NCI-H2196 treated with DMSO at 0.1 percent for 48 hours (cell line): ENCODE measurements at regions not wholly inside any gene's neighbourhood (a gene's known extent, or its start where the extent isn't known, plus 50 kb on each side); places are given as distances from the start of the nearest gene placed in this dataset.

Source experiments
- DNase-seq: peaks from one replicate; lab custom pipeline; 2025; ENCODE audit not compliant: unreplicated experiment; lab: John Stamatoyannopoulos, UW

DNA sequence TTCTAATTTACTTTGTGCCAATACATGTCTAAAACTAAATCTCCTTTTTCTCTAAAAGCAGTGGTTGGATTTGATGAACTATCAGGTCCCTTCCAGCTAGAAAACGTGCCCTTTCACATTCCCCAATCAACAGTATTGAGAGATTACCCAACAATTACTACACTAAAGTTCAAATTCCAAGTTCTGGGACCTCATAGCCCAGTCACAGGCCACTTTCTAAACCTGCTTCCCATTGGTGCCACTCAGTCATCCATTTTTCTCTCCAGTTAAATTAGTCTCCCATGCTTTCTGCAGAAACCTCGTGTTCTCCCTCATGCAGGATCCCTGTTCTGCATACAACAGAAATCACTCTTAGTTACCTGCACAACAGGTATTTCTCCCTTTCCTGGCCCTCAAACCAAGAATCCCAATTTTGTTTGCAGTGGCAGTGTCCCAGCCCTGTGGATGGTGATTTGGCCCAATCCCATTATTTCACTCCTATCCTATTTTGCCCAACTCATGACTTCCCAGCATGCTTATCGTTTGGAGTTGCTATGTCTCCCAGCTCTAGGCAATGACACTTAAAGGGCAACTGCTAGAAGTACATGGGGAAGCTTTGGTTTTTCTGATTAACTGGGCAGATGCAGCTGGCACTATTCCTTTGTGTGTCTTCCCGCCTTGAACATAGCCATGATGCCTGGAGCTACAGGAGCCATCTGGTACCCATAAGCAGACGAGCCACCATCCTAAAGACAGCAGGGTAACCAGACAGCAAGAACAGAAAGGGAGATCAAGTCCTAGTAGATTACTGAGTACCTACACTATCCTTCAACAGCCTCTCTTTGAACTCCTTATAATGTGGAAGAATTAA lies 224.2 kb downstream of the MINAR1 start:
- DNase-seq: no peak

DNA sequence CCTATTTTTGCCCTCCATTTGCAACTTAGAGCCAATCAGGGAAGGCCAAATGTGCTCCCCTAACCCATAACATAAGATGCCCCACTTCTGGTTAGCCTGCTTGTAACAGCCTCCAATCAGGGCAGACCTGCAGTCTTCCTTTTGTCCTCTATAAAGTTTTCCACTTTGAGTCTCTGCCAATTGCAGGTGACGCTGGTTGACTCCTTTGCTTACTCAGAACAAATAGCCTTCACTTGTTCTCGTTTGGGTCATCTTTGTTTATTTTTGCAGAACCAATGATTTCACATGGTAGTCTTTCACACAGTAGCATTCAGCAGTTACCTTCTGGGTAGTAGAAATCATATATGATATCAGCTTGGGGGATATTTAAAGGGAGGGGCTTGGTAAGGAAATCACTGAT lies 225.6 kb downstream of the MINAR1 start:
- DNase-seq: no peak

DNA sequence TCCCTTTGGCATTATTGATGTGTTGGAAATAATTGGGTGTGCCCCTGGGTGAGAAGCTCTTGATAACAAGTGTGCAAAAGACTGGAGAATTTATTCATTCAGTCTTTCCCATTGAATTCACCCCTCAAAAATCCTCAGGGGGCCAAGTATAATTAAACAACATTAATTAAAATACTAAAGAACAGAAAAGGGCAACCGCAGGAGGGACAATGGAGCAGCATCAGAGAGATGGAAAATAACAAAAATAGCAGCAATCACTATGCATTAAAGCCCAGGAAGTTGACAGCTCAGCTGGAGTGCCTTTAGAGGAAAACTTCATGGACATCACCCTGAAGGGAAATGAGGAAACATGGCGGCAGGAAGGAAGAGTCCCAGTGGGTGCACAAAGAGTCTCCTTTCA lies 227.6 kb downstream of the MINAR1 start:
- no peak for DNase-seq

DNA sequence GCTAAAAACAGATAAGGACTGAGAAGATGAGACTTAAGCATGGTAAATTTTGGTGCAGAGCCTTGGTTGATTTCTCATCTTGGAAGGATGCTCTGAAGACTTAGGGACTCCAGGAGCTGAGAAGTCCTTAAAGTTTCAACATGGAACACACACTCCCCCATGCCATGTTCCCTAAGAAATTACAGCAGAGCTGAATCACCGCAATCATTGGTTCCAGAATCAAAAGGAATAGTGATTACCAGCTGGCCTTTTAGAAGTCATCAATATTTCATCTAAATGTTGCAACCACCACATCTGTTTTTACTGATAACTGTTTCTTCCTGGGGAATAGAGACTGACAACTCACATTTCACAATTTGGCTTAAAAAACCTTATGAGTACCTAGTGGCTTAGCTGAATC lies 229.3 kb downstream of the MINAR1 start:
- no peak for DNase-seq

DNA sequence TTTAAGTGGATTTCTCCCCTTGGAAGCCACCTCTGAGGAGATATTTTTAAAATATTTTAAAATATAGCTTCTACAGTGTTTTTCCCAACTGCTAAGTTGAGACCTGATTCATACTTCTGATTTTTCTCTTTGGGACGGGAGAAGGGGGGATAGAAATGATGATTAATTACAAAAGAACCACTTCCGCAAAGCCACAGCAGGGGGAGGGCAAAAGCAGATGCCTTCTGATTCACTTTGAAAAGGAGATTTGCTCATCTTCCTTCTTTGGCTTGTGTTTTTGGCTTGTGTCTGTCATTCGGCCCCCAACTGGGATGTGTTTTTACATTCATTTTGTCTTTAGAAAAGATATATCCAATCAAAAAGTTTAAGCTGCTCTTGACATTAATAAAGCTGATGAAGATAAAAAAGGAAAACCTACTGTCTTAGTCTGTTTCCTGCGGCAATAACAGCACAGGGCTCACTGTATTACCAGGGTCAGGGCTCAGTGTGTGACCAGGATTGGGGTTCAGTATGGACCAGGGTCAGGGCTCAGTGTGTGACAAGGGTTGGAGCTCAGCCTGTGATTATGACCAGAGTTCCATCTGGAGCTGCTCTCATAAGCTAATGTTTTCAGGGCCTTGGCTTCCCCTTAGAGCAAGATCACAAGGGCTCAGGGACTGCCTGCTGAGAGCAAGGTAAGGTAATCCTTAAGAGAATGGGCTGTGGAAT lies 223.2 kb downstream of the MTHFS start:
- DNase-seq: no peak

DNA sequence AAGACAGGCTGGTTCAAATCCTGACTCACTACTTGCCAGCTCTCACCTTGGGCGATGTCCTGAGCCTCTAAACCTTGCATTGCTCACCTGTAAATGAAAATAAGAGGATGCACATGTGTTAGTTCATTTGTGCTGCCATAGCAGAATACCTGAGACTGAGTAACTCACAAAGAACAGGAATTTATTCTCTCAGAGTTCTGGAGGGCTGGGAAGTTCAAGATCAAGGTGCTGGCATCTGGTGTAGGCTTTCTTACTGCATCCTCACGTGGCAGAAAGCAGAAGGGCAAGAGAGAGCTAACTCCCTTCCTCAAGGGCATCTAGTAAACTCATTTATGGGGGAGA lies 222.7 kb downstream of the MTHFS start:
- DNase-seq: no peak

DNA sequence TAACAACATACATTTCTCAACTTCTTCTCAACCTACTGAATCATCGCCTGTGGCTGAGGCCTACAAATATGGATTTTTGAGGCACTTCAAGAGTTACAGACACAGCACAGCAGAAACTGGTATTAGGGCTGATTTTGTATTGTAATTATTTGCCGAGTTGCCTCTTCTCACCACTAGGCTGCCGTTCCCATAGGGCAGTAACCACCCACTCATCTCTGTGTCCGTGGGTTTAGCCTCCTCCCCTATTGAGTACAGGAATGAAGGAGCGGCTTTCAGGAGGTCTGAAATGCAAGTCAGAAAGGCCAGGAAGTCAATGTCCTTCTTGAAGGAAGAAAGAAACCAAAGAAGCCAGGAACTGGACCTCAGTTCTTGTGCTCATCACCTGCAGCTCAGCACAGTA lies 220.8 kb downstream of the MTHFS start:
- DNase-seq: no peak

DNA sequence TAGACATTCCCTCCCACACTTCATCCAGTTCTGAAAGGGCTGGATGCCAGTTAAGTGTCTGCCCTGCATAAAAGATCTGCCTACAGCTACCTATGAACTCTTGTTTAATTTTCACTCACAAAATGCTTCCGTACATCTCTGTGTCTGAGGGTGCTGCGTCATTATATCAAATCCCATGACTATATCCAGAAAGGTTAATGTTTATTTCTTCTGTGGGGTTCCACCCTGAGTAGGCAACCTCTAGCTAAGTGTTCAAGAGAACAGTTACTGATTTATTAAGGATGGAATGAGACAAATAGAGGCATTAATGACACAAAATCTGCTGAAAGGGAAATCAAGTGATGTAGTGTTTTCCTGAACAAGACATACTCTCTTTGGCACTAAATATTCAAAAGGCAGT lies 220.2 kb downstream of the MTHFS start:
- DNase-seq: no peak

DNA sequence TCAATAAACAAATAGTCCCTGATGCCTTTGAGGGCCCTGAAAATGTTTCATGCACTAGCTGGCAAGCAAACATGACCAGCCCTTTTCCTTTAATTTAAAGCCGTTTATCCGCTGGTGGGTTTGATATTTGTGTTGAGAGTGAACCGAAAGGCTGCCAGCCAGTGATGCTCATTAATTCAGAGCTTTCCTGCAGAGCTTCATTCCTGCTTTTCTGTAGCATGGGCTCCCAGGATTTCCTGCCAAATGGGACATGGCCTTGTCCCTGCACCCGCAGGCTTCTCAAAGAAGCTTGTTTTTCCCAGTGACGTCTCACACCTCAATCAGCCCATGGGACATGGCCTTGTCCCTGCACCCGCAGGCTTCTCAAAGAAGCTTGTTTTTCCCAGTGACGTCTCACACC lies 219.6 kb downstream of the MTHFS start:
- DNase-seq: no peak

DNA sequence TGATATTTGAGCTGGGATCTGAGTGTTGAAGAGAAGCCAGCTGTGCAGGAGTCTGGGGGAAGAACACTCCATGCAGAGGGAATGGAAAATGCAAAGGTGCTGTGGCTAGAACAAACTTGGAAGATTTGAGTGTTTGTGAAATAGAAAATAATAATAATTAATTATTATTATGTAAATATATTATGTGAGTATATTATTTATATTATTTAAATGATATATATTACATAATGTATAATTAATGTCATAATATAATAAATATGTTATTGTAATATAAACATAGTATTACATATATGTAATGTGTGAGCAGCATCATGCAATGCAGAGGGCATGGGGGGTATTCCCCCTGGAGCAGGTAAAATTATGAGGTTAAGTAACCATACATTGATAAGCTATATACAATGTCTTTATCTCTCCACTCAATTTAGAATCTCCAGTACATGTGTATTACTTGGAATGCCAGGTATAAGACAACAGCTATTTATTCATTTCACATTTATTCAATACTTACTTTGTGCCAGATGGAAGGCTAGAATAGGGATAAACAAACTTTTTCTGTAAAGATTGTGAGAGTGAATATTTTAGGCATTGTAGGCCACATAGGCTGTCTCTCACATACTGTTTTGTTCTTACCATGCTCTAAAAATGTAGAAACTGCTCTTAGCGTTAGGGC lies 218.6 kb downstream of the MTHFS start:
- DNase-seq: no peak

DNA sequence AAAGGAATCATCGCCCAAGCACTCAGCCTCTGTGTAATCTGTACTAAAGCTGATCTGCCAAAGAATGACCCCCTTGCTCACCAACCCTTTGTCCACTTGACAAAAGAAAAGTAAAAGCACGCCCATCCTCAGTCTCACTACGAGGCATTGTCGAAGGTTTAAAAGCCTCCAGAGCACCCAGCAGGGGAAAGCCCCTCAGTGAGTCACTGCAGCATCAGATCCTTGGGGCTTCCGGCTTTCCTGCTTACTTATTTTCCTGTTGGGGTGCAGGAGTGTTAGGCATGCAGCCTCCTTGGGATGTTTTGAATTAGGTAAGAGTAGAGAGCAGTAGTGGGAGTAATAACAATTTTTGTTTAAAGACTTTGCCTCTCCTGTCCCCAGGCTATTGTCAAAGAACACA lies 216.1 kb downstream of the MTHFS start:
- no peak for DNase-seq

DNA sequence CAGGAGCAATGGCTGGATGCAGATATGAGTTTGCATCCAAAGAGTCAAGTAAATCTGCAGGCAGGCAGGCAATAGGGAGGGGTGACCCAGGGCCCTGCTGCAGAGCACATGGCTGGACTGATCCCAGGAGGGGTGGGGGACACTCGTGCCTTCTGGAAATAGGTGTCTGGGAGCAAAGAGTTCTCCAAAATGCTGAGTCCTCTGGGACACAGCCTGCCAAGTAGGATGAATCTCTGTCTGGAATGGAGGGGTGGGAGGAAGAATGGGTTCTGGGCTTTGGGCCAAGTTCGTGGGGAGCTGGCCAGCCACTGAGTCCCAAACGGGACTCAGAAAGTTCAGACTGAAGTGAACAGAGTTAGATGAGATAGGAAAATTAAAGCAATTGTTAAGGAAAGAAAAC lies 214.5 kb downstream of the MTHFS start:
- DNase-seq: no peak

DNA sequence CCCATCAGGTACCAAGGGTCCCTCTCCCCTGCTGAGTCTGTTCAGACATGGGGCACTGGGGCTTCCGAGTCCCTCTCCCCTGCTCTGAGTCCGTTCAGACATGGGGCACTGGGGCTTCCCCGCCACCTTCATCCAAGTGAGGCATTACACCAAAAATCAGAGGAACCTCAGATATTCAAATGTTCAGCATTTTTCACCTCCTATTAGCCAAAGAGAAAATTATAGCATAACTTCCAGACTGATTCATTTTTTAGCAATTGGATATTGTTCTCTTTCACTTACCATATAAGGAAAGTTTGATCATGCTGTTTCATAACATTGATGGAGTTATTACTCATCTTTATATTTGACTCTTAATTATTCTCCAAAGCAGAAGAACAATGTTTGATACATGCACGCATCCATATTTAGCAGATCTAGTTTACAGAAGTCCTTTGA lies 213.9 kb downstream of the MTHFS start:
- DNase-seq: no peak

DNA sequence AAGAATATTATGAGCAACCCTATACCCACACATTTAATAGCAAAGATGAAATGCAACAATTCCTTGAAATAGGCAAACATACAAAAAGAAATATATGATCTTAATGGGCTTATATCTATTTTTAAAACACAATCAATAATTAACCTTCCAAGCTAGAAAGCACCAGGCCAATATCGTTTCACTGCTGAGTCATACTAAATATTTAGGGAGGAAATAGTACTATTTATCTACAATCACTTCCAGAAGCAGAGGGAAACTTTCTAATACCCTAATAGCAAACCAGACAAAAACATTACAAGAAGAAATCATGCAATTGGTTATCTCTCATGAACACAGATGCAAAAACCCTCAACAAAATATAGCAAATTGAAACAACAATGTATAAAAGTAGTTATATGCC lies 207.8 kb downstream of the MTHFS start:
- DNase-seq: no peak

DNA sequence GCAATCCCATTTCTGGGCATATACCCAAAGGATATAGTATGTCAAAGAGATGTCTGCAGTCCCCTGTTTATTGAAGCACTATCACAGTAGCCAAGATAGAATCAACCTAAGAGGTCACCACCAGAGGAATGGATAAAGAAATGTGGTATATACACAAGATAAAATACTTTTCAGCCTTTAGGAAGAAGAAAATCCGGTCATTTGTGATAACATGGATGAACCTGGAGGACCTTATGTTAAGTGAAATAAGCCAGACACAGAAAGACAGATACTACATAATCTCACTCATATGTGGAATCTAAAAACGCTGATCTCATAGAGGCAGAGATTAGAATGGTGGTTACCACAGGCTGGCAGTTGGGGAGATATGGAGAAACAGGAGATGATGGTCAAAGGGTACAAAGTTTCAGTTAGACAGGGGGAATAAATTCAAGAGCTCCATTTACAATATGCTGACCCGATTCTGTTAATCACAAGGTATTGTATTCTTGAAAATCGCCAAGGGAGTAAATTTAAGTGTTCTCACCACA lies 195.8 kb downstream of the MTHFS start:
- no peak for DNase-seq

DNA sequence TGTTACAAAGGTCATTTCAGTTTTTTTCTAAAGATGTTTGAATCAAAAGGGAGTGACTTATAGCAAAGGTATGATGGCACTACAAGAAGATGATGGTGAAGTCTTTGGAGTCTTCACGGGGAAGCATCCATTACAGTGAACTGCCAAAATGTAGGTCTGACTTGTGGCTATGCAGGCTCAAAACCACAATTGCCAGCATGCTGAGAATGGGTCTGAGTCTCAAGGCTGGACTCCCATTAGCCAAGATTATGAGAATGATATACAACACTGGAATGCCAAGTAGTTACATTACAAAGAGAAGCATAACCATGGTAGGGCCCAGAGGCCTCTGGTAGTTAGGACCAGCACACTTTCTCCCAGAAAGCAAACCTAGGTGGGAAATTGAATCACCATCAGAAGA lies 194.2 kb downstream of the MTHFS start:
- no peak for DNase-seq

DNA sequence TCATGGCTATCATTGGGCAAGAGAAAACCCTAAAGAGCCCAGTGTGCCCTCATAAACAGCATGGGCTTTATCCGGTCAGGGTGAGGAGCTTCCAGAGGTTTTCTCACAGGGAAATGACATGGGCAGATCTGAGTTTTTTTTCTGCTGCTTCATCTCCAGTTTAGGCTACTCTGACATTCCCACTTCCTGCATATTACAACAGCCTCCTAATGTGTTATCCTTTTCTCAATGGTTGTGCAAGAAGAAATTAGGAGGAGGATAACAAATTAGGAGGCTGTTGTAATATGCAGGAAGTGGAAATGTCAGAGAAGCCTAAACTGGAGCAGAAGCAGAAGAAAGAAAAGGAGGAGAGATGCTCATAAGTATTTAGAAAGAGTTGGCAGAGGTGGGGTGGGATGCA lies 175.6 kb downstream of the MTHFS start:
- DNase-seq: no peak

DNA sequence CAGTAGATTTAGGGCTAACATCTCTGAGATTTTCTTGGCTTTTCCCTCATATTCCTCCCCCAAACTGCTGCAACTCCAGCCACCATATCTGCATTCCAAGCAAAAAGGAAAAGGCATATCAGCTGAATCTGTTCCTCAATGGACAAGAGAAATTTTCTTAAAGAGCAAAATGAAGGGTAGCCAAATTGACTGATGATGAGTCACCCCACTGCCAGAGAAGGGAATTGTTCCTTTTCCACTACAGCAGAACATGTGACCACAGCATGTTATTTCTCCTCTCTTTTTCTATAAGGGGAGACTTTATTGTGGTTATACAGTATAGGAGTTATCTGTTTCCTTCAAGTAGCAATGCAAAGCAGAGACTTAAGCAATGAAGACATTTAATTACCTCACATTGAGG lies 172.5 kb downstream of the MTHFS start:
- DNase-seq: no peak

DNA sequence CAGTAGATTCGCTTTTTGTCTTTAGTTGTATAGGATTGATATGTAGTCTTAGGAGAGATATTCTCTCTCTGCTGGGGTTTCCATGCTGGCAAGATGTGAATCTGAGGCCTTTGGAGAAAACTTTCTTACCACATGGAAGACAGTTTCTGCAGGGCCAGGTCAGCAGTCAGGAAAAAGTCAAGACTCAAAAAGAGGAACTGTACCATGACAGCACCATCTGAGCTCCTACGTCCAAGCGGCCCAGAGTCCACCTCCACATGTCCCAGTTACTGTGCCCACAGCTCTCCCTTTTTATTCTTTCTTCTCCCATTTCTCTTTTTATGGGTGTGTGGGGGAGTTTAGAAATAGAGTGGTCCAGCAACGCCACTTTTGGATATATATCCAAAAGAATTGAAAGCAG lies 172.0 kb downstream of the MTHFS start:
- DNase-seq: no peak

DNA sequence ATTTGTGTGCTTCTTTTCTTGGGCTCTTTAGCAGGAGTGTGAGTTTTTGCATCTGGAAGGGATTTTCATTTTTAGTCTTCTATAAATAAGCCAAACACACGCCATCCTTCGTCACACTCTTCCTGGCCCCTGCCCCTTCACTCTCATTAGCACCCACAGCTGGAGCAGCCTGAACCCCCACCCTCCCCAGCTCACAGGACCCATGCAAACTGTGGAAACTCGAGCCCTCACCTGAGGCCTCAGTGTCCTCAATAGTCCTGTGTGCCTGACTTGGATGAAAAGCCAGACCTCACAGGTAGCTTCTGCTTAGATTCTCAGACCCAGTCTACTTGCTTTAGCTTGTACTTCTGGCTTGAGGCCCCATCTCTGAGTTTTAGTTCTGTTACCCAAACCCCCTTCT lies 167.9 kb downstream of the MTHFS start:
- no peak for DNase-seq

DNA sequence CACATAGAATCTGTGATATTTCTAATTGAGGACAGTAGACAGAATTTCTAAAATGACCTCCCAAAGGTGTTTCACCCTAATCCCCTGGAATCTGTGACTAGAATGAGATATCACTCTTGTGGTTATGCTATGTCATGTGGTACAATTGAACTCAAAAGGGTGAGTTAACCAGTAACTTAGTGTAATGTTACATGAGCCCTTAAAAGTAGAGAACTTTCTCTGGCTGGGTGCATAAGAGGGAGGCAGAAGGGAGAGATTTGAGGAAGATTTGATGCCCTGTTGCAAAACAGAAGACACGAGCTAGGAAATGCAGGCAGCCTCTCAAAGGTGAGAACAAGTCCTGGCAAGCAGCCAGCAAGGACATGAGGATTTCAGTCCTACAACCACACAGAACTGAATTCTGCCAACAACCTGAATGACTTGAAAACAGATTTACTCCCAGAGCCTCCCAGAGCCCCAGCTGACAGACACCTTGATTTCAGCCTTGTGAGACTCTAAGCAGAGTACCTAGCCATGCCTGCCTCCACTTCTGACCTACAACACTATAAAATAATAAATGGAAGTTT lies 160.3 kb downstream of the MTHFS start:
- DNase-seq: no peak

DNA sequence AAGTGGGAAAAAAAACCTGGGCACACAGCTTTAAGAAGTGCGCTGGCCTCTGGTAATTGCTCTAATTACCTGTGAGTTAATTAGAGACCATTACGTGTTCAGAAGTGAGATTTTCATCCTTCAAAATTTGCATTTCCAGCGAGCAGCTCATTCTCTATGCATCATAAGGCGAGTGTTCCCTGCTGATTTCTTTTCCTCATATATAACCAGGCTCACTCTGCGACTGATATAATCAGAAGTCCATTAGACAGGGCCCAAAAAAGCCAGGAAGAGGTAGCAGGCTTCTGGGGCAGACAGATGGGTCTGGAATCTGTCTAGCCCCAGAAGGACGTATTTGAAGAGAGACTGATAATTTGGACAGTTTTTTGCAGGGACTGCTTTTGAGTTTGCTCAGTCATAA lies 158.7 kb downstream of the MTHFS start:
- no peak for DNase-seq
